ENCODE measurements at regions not wholly inside any gene's neighbourhood (a gene's known extent, or its start where the extent isn't known, plus 50 kb on each side); places are given as distances from the start of the nearest gene placed in this dataset.

GRCh38 chr3:28743271-28743670 is 394.6 kb upstream of the AZI2 start:
- Mint-ChIP-seq H3K27me3 (ENCODE audit: low read depth) (no peaks in the 10 kb centered on the region), H3K36me3 (ENCODE audit: low read depth) (peaks cover 2% of the 10 kb centered on the region), H3K4me1 (peaks cover 28% of the 10 kb centered on the region)

GRCh38 chr3:28743831-28744230 is 395.2 kb upstream of the AZI2 start:
- H3K27ac Mint-ChIP-seq (ENCODE audit: unreplicated experiment) = no peak overlapping the region

More at GRCh38 chr3:28743271-28743670, 394.6 kb upstream of the AZI2 start:
- no peak for TF ChIP-seq CTCF (conservative IDR thresholded peaks at IDR 0.05)
- no peak overlapping the region for H3K4me3 Mint-ChIP-seq
- DNase-seq (ENCODE audit: low read depth, low spot score) = no peak
- H3K9me3 Mint-ChIP-seq = peaks cover 3% of the 10 kb centered on the region
- H3K27ac Mint-ChIP-seq (ENCODE audit: unreplicated experiment) = no peak overlapping the region

GRCh38 chr3:28745436-28745835 is 396.8 kb upstream of the AZI2 start:
- Mint-ChIP-seq H3K4me3 (no peak overlapping the region), H3K36me3 (ENCODE audit: low read depth) (peaks cover 11% of the 10 kb centered on the region), H3K4me1 (peaks cover 16% of the 10 kb centered on the region), H3K27me3 (ENCODE audit: low read depth) (no peaks in the 10 kb centered on the region), H3K27ac (ENCODE audit: unreplicated experiment) (no peak overlapping the region), H3K9me3 (peaks cover 12% of the 10 kb centered on the region)
- no peak for DNase-seq (ENCODE audit: low read depth, low spot score)
- TF ChIP-seq CTCF (conservative IDR thresholded peaks at IDR 0.05) = no peak

More at GRCh38 chr3:28743831-28744230, 395.2 kb upstream of the AZI2 start:
- TF ChIP-seq CTCF (conservative IDR thresholded peaks at IDR 0.05) = no peak
- DNase-seq (ENCODE audit: low read depth, low spot score) = no peak
- Mint-ChIP-seq H3K36me3 (ENCODE audit: low read depth) (peaks cover 2% of the 10 kb centered on the region), H3K4me3 (no peak overlapping the region), H3K4me1 (peaks cover 28% of the 10 kb centered on the region), H3K9me3 (peaks cover 7% of the 10 kb centered on the region), H3K27me3 (ENCODE audit: low read depth) (no peaks in the 10 kb centered on the region)

DNA sequence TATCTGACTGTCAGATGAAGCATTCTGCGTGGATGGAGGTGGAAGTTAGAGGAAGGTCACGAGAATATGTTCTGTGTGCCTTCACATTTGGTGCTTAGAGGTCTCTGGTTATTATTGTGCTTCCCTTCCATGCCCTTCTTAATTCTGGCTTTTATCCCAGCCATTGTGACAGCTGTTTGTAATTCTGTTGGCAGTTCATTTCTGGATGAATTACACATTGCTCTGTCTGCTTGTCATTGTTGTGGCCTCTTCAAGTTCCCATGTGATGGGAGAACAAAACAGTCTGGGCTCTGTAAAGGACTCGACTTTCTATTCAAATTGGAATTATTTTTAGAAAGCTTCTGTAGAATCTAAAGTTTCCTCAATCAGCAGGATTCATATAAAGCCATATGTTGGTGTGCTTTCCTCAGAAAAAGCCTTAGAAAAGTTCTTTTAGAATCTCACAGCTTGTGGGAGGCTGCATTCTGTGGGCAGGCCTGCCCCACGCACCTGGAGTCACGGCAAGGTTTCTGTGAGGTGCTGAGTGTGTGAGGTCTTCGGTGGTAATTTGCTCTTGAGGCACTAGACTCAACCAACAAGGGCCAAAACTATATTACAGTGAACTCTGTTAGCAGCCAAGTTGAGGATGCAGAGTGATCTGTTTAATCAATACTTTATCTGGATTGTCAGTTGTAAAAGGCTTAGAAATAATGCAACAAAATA is 397.4 kb upstream of the AZI2 start:
- H3K4me3 Mint-ChIP-seq = no peak overlapping the region
- peaks cover 16% of the 10 kb centered on the region for H3K36me3 Mint-ChIP-seq (ENCODE audit: low read depth)
- peaks cover 16% of the 10 kb centered on the region for H3K4me1 Mint-ChIP-seq
- H3K27me3 Mint-ChIP-seq (ENCODE audit: low read depth) = no peaks in the 10 kb centered on the region
- DNase-seq (ENCODE audit: low read depth, low spot score) = no peak
- peaks cover 17% of the 10 kb centered on the region for H3K9me3 Mint-ChIP-seq
- H3K27ac Mint-ChIP-seq (ENCODE audit: unreplicated experiment) = no peak overlapping the region
- no peak for TF ChIP-seq CTCF (conservative IDR thresholded peaks at IDR 0.05)

GRCh38 chr3:28746990-28747389 is 398.4 kb upstream of the AZI2 start:
- Mint-ChIP-seq H3K4me1 (peaks cover 16% of the 10 kb centered on the region), H3K4me3 (no peak overlapping the region)

More at GRCh38 chr3:28746990-28747389, 398.4 kb upstream of the AZI2 start:
- Mint-ChIP-seq H3K36me3 (ENCODE audit: low read depth) (peaks cover 22% of the 10 kb centered on the region), H3K27me3 (ENCODE audit: low read depth) (no peaks in the 10 kb centered on the region), H3K27ac (ENCODE audit: unreplicated experiment) (no peak overlapping the region), H3K9me3 (peaks cover 22% of the 10 kb centered on the region)
- DNase-seq (ENCODE audit: low read depth, low spot score) = no peak
- no peak for TF ChIP-seq CTCF (conservative IDR thresholded peaks at IDR 0.05)
